A673 (cell line): ENCODE measurements at regions not wholly inside any gene's neighbourhood (a gene's known extent, or its start where the extent isn't known, plus 50 kb on each side); places are given as distances from the start of the nearest gene placed in this dataset.
"Not testable (repeated sequence)": the region's sequence is repeated elsewhere in the genome, so short reads cannot be mapped to it uniquely, and the experiment has no call there.

ENCODE experiments used
- BruUV-seq: library from RNA; stranded (reverse); fragments of 400-500 nt; replicated peaks from 2 replicates; lab custom pipeline; 2021; lab: Mats Ljungman, UMichigan
- CTCF ChIA-PET: fragments of 300-600 bp; sonication (Branson Sonifier 250); formaldehyde crosslinking; loops from one replicate; lab custom pipeline; 2022; ENCODE audit warnings: antibody characterized with exemption; lab: Charles Lee
- POLR2A ChIA-PET: fragments of 300-600 bp; sonication (Branson Sonifier 250); formaldehyde crosslinking; loops from one replicate; lab custom pipeline; 2022; ENCODE audit warnings: antibody characterized with exemption; ENCODE audit not compliant: low non-redundant PET; lab: Charles Lee
- DNase-seq: peaks from one replicate; pipeline ENCODE4 v3.0.0-alpha.2; 2015; ENCODE audit warnings: low spot score
- H3K27ac ChIP-seq: fragments of 200-600 bp; sonication (generic); 2 replicates; pipeline ENCODE4 v1.5.1; 2016; ENCODE audit warnings: mixed run types, low read depth, mild to moderate bottlenecking, mixed read lengths, antibody characterized with exemption, low read length; ENCODE audit not compliant: poor library complexity, severe bottlenecking
- H3K27me3 ChIP-seq: fragments of 200-600 bp; sonication (generic); replicated peaks from 2 replicates; pipeline ENCODE4 v1.6.1; 2017; ENCODE audit warnings: mixed run types, low read depth, mild to moderate bottlenecking, mixed read lengths, antibody characterized with exemption, low read length; ENCODE audit not compliant: insufficient read depth, poor library complexity
- H3K36me3 ChIP-seq: fragments of 200-600 bp; sonication (generic); 2 replicates; pipeline ENCODE4 v1.6.1; 2016; ENCODE audit warnings: mixed run types, mild to moderate bottlenecking, mixed read lengths, antibody characterized with exemption, low read length; ENCODE audit not compliant: insufficient read depth, poor library complexity, severe bottlenecking
- H3K4me1 ChIP-seq: fragments of 200-600 bp; sonication (generic); 2 replicates; pipeline ENCODE4 v1.6.1; 2017; ENCODE audit warnings: mixed run types, mild to moderate bottlenecking, mixed read lengths, antibody characterized with exemption, low read length; ENCODE audit not compliant: insufficient read depth, poor library complexity, severe bottlenecking
- H3K4me3 ChIP-seq: fragments of 200-600 bp; sonication (generic); 2 replicates; pipeline ENCODE4 v1.5.1; 2016; ENCODE audit warnings: low read depth, mixed run types, mild to moderate bottlenecking, mixed read lengths, low read length; ENCODE audit not compliant: poor library complexity, severe bottlenecking
- H3K9me3 ChIP-seq: fragments of 200-600 bp; sonication (generic); 2 replicates; pipeline ENCODE4 v1.6.1; 2016; ENCODE audit warnings: mixed run types, low read depth, mild to moderate bottlenecking, mixed read lengths, antibody characterized with exemption, low read length; ENCODE audit not compliant: poor library complexity, severe bottlenecking
- CTCF ChIP-seq: fragments of 300-800, 200-600 bp; sonication (generic); conservative IDR thresholded peaks from 2 replicates; pipeline ENCODE4 v1.5.1; 2017; ENCODE audit warnings: low read depth, mild to moderate bottlenecking, antibody characterized with exemption, low read length, moderate library complexity, mixed read lengths
- EZH2 ChIP-seq: fragments of 200-600 bp; sonication (generic); IDR thresholded peaks from 2 replicates; pipeline ENCODE4 v1.6.1; 2017; ENCODE audit warnings: borderline replicate concordance, low read depth, mild to moderate bottlenecking, mixed read lengths, antibody characterized with exemption, low read length; ENCODE audit not compliant: poor library complexity, severe bottlenecking
- intact Hi-C: fragments of 100-400 bp; cut with micrococcal nuclease; formaldehyde crosslinking; loops from one replicate; pipeline ENCODE4 v1.10.0; 2022; ENCODE audit not compliant: unreplicated experiment

GRCh38 chr16:5753381-5753780 lies 655.8 kb upstream of the EEF2KMT start:
- POLR2A ChIA-PET: no interaction called here
- intact Hi-C loops: no loop called here
- Histone ChIP-seq H3K4me3 (no peak overlapping the region), H3K9me3 (no peaks in the 10 kb centered on the region), H3K4me1 (no peaks in the 10 kb centered on the region), H3K36me3 (no peaks in the 10 kb centered on the region), H3K27me3 (no peaks in the 10 kb centered on the region), H3K27ac (no peak overlapping the region)
- TF ChIP-seq EZH2 (no peak), CTCF (no peak)
- CTCF ChIA-PET: no interaction called here
- DNase-seq: no peak
- BruUV-seq: no TSS peak

GRCh38 chr16:5751216-5751615 lies 653.6 kb upstream of the EEF2KMT start:
- no peaks in the 10 kb centered on the region for H3K4me1 ChIP-seq
- no peak overlapping the region for H3K27ac ChIP-seq
- TF ChIP-seq EZH2: no peak
- TF ChIP-seq CTCF: no peak
- H3K4me3 ChIP-seq: no peak overlapping the region
- DNase-seq: no peak
- H3K9me3 ChIP-seq: no peaks in the 10 kb centered on the region
- ChIA-PET POLR2A (no interaction called here), CTCF (no interaction called here)
- intact Hi-C loops: no loop called here
- no peaks in the 10 kb centered on the region for H3K27me3 ChIP-seq
- H3K36me3 ChIP-seq: no peaks in the 10 kb centered on the region
- BruUV-seq: no TSS peak

GRCh38 chr16:5750439-5750838 lies 652.8 kb upstream of the EEF2KMT start:
- H3K36me3 ChIP-seq, CTCF ChIA-PET, POLR2A ChIA-PET, H3K9me3 ChIP-seq, BruUV-seq, H3K27ac ChIP-seq, H3K4me1 ChIP-seq, H3K27me3 ChIP-seq, DNase-seq, intact Hi-C loops, H3K4me3 ChIP-seq: not testable (repeated sequence)

GRCh38 chr16:5738586-5738985 lies 641.0 kb upstream of the EEF2KMT start:
- Histone ChIP-seq H3K27me3 (no peaks in the 10 kb centered on the region), H3K36me3 (no peaks in the 10 kb centered on the region), H3K9me3 (no peaks in the 10 kb centered on the region), H3K4me3 (no peak overlapping the region), H3K4me1 (no peaks in the 10 kb centered on the region), H3K27ac (no peak overlapping the region)
- peak; percentile 52 for DNase-seq
- intact Hi-C loops: no loop called here
- CTCF ChIA-PET: no interaction called here
- no peak for TF ChIP-seq EZH2
- TF ChIP-seq CTCF: no peak
- no TSS peak for BruUV-seq
- POLR2A ChIA-PET: no interaction called here
